Fibroblast of skin of abdomen (primary cell): ENCODE measurements at regions not wholly inside any gene's neighbourhood (a gene's known extent, or its start where the extent isn't known, plus 50 kb on each side); places are given as distances from the start of the nearest gene placed in this dataset.
A peak's percentile ranks its signal among the peaks of the same experiment; 100 is the strongest.
"Not testable (repeated sequence)": the region's sequence is repeated elsewhere in the genome, so short reads cannot be mapped to it uniquely, and the experiment has no call there.

Source experiments
- DNase-seq: peaks from one replicate; pipeline ENCODE4 v3.0.0-alpha.2; 2013

- DNase-seq = not testable (repeated sequence)
Measured at GRCh38 chr17:20848869-20849443, 193.9 kb downstream of the USP22 start.

GRCh38 chr17:20851591-20852238 is 191.1 kb downstream of the USP22 start:
- DNase-seq = peak; percentile 34

GRCh38 chr17:20852239-20852989 is 190.4 kb downstream of the USP22 start:
- peak; percentile 2 for DNase-seq

- peak; percentile 0 for DNase-seq
Measured at GRCh38 chr17:20852990-20853370, 189.8 kb downstream of the USP22 start.

GRCh38 chr17:20855910-20856470 is 186.8 kb downstream of the USP22 start:
- peak; percentile 17 for DNase-seq

- DNase-seq = not testable (repeated sequence)
Measured at GRCh38 chr17:20866444-20867209, 176.2 kb downstream of the USP22 start.

GRCh38 chr17:20867436-20867937 is 175.3 kb downstream of the USP22 start:
- DNase-seq = not testable (repeated sequence)

GRCh38 chr17:20867938-20868661 is 174.7 kb downstream of the USP22 start:
- not testable (repeated sequence) for DNase-seq

GRCh38 chr17:20868662-20869007 is 174.2 kb downstream of the USP22 start:
- not testable (repeated sequence) for DNase-seq

- not testable (repeated sequence) for DNase-seq
Measured at GRCh38 chr17:20873173-20873572, 169.6 kb downstream of the USP22 start.

GRCh38 chr17:20873688-20874328 is 169.0 kb downstream of the USP22 start:
- not testable (repeated sequence) for DNase-seq

GRCh38 chr17:20877384-20877783 is 165.4 kb downstream of the USP22 start:
- DNase-seq = not testable (repeated sequence)

GRCh38 chr17:20890338-20890737 is 152.5 kb downstream of the USP22 start:
- DNase-seq = no peak

GRCh38 chr17:20895426-20895825 is 147.4 kb downstream of the USP22 start:
- not testable (repeated sequence) for DNase-seq

GRCh38 chr17:20896153-20896649 is 146.6 kb downstream of the USP22 start:
- DNase-seq = no peak

- DNase-seq = not testable (repeated sequence)
Measured at GRCh38 chr17:20898726-20899125, 144.1 kb downstream of the USP22 start.

GRCh38 chr17:20902496-20902895 is 140.3 kb downstream of the USP22 start:
- DNase-seq = not testable (repeated sequence)

- DNase-seq = not testable (repeated sequence)
Measured at GRCh38 chr17:20903549-20903948, 139.3 kb downstream of the USP22 start.

- DNase-seq = peak; percentile 80
Measured at GRCh38 chr17:20908313-20909267, 134.2 kb downstream of the USP22 start.

GRCh38 chr17:20914658-20915057 is 128.2 kb downstream of the USP22 start:
- no peak for DNase-seq
